HEK293T (cell line): ENCODE measurements at regions not wholly inside any gene's neighbourhood (a gene's known extent, or its start where the extent isn't known, plus 50 kb on each side); places are given as distances from the start of the nearest gene placed in this dataset.

ENCODE experiments used
- CTCF ChIA-PET: fragments of 350-600 bp; formaldehyde crosslinking; extraction: SDS; loops from one replicate; lab custom pipeline; 2021; ENCODE audit warnings: antibody characterized with exemption, inconsistent platforms; lab: Yijun Ruan, JAX
- POLR2A ChIA-PET: fragments of 350-600 bp; formaldehyde crosslinking; extraction: SDS; loops from one replicate; lab custom pipeline; 2020; ENCODE audit warnings: antibody characterized with exemption, inconsistent platforms; lab: Yijun Ruan, JAX
- DNase-seq: peaks from one replicate; pipeline ENCODE4 v3.0.0; 2012; ENCODE audit warnings: mixed read lengths; ENCODE audit errors: extremely low spot score
- ARNT ChIP-seq: fragments of 450-650 bp; IDR thresholded peaks from 2 replicates; pipeline ENCODE4 v1.6.1; 2017; ENCODE audit warnings: mild to moderate bottlenecking
- BHLHE40 ChIP-seq: fragments of 450-650 bp; IDR thresholded peaks from 2 replicates; pipeline ENCODE4 v1.6.1; 2016; ENCODE audit warnings: mild to moderate bottlenecking, moderate library complexity, borderline replicate concordance
- CTBP1 ChIP-seq: fragments of 450-650 bp; IDR thresholded peaks from 2 replicates; pipeline ENCODE4 v1.6.1; 2016; ENCODE audit warnings: borderline replicate concordance
- ELF4 ChIP-seq: fragments of 450-650 bp; IDR thresholded peaks from 2 replicates; pipeline ENCODE4 v1.6.1; 2017; ENCODE audit warnings: antibody characterized with exemption
- FOXA1 ChIP-seq: fragments of 450-650 bp; IDR thresholded peaks from 2 replicates; pipeline ENCODE4 v1.6.1; 2016; ENCODE audit warnings: mild to moderate bottlenecking
- FOXK2 ChIP-seq: fragments of 450-650 bp; IDR thresholded peaks from 2 replicates; pipeline ENCODE4 v1.6.1; 2016; ENCODE audit warnings: mild to moderate bottlenecking
- FOXM1 ChIP-seq: fragments of 450-650 bp; IDR thresholded peaks from 2 replicates; pipeline ENCODE4 v1.6.1; 2017; ENCODE audit warnings: mild to moderate bottlenecking, borderline replicate concordance
- HDGF ChIP-seq: fragments of 450-650 bp; IDR thresholded peaks from 2 replicates; pipeline ENCODE4 v1.6.1; 2017; ENCODE audit warnings: antibody characterized with exemption, borderline replicate concordance
- L3MBTL2 ChIP-seq: fragments of 450-650 bp; conservative IDR thresholded peaks from 2 replicates; pipeline ENCODE4 v1.6.1; 2016; ENCODE audit warnings: mild to moderate bottlenecking
- LEF1 ChIP-seq: fragments of 450-650 bp; IDR thresholded peaks from 2 replicates; pipeline ENCODE4 v1.6.1; 2017; ENCODE audit warnings: mild to moderate bottlenecking, borderline replicate concordance
- NFRKB ChIP-seq: fragments of 450-650 bp; IDR thresholded peaks from 2 replicates; pipeline ENCODE4 v1.6.1; 2016; ENCODE audit warnings: mild to moderate bottlenecking, moderate library complexity
- PKNOX1 ChIP-seq: fragments of 450-650 bp; IDR thresholded peaks from 2 replicates; pipeline ENCODE4 v1.6.1; 2016
- SP1 ChIP-seq: fragments of 450-650 bp; IDR thresholded peaks from 2 replicates; pipeline ENCODE4 v1.6.1; 2017
- SUZ12 ChIP-seq: fragments of 450-650 bp; IDR thresholded peaks from 2 replicates; pipeline ENCODE4 v1.6.1; 2016; ENCODE audit warnings: mild to moderate bottlenecking
- TARDBP ChIP-seq: fragments of 450-650 bp; IDR thresholded peaks from 2 replicates; pipeline ENCODE4 v1.6.1; 2016
- ZNF384 ChIP-seq: fragments of 450-650 bp; IDR thresholded peaks from 2 replicates; pipeline ENCODE4 v1.6.1; 2016

GRCh38 chr13:94780421-94780820, 68.1 kb upstream of the SOX21 start:
- POLR2A ChIA-PET, result no interaction called here
- CTCF ChIA-PET, result interaction anchor here (0.6 to 1.0 kb wide), 3 partner anchors 10 to 1530 kb away, joined by 3 read pairs; no protein-coding TSS in a partner anchor
- no peak for DNase-seq
- TF ChIP-seq PKNOX1 (no peak), BHLHE40 (no peak), LEF1 (no peak), FOXA1 (no peak), ARNT (no peak), SP1 (no peak), HDGF (no peak), L3MBTL2 (no peak), FOXK2 (no peak), ZNF384 (no peak), ELF4 (no peak), SUZ12 (no peak), FOXM1 (no peak), NFRKB (no peak), TARDBP (no peak), CTBP1 (no peak)

GRCh38 chr13:94778986-94779385, 66.6 kb upstream of the SOX21 start:
- POLR2A ChIA-PET, result no interaction called here
- TF ChIP-seq SUZ12 (no peak), CTBP1 (no peak), L3MBTL2 (no peak)
- CTCF ChIA-PET, result no interaction called here
- DNase-seq, result no peak

- TF ChIP-seq SP1, result no peak
- no peak for TF ChIP-seq SUZ12
- no peak for TF ChIP-seq FOXA1
- no peak for TF ChIP-seq FOXK2
- TF ChIP-seq PKNOX1, result no peak
- no peak for TF ChIP-seq L3MBTL2
- no peak for TF ChIP-seq LEF1
- TF ChIP-seq FOXM1, result no peak
- TF ChIP-seq ZNF384, result no peak
- ChIA-PET POLR2A (no interaction called here), CTCF (no interaction called here)
- DNase-seq, result no peak
These were observed 66.2 kb upstream of the SOX21 start for GRCh38 chr13:94778585-94778984.

- ChIA-PET CTCF (interaction anchor here (0.6 kb wide), 1 partner anchor 50 kb away, joined by 3 read pairs; no protein-coding TSS in a partner anchor), POLR2A (no interaction called here)
- TF ChIP-seq SP1, result no peak
- no peak for TF ChIP-seq CTBP1
- TF ChIP-seq TARDBP, result no peak
- TF ChIP-seq FOXM1, result no peak
- no peak for TF ChIP-seq ZNF384
- TF ChIP-seq SUZ12, result no peak
- no peak for TF ChIP-seq LEF1
- no peak for TF ChIP-seq HDGF
- TF ChIP-seq FOXK2, result no peak
- TF ChIP-seq ELF4, result no peak
- TF ChIP-seq ARNT, result no peak
- TF ChIP-seq FOXA1, result no peak
- TF ChIP-seq L3MBTL2, result no peak
- no peak for DNase-seq
These were observed 64.6 kb upstream of the SOX21 start for GRCh38 chr13:94776956-94777355.

GRCh38 chr13:94776300-94776699, 64.0 kb upstream of the SOX21 start:
- CTCF ChIA-PET, result no interaction called here
- TF ChIP-seq BHLHE40 (no peak), LEF1 (no peak), PKNOX1 (no peak), ELF4 (no peak), FOXM1 (no peak), FOXA1 (no peak), CTBP1 (no peak), TARDBP (no peak), L3MBTL2 (no peak), FOXK2 (no peak), HDGF (no peak), SP1 (no peak), NFRKB (no peak), SUZ12 (no peak), ZNF384 (no peak)
- no peak for DNase-seq
- POLR2A ChIA-PET, result no interaction called here

GRCh38 chr13:94765814-94766213, 53.5 kb upstream of the SOX21 start:
- CTCF ChIA-PET, result no interaction called here
- POLR2A ChIA-PET, result no interaction called here
- no peak for TF ChIP-seq TARDBP
- no peak for TF ChIP-seq LEF1
- no peak for TF ChIP-seq BHLHE40
- no peak for TF ChIP-seq CTBP1
- no peak for DNase-seq
